ENCODE measurements at regions not wholly inside any gene's neighbourhood (a gene's known extent, or its start where the extent isn't known, plus 50 kb on each side); places are given as distances from the start of the nearest gene placed in this dataset.
"Not testable (repeated sequence)": the region's sequence is repeated elsewhere in the genome, so short reads cannot be mapped to it uniquely, and the experiment has no call there.

DNA sequence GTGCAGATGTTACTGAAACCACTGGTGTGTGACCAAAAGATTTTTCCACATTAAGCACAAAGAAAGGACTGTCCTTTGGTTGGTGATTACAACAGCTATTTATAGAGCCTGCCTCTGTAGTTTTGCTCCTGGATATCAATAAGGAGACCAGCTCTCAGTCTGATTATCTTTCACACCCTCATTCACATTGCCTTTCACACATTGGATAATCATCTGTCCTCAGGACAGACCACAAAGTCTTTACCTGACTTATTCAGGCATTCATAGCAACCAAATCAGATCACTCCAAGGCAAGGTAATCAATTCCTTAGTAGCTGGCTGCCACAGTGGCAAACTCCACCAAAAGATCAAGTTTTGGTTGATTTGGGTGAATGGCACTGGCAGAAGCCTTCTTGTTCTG, 59.6 kb upstream of the CPSF6 start:
- no peaks in the 10 kb centered on the region for H3K4me1 ChIP-seq (ENCODE audit: control insufficient read depth in 2 of 2, insufficient read depth in 2 of 2, low read length in 2 of 2)
- Mint-ChIP-seq H3K4me1 (no peaks in the 10 kb centered on the region), H3K9me3 (ENCODE audit: insufficient read depth) (peaks cover 3% of the 10 kb centered on the region), H3K27me3 (peaks cover 8% of the 10 kb centered on the region), H3K4me3 (no peak overlapping the region), H3K27ac (no peak overlapping the region)
- ChIA-PET POLR2A (no interaction called here), CTCF (no interaction called here)
- H2AFZ ChIP-seq (ENCODE audit: insufficient read depth, low read depth, low read length, poor library complexity, severe bottlenecking), result no peak overlapping the region
- no peaks in the 10 kb centered on the region for H3K79me2 ChIP-seq (ENCODE audit: control insufficient read depth, insufficient read depth, low read length)
- H3K4me2 ChIP-seq (replicated peaks; ENCODE audit: low read depth, low read length, poor library complexity, severe bottlenecking), result no peak overlapping the region
- no peaks in the 10 kb centered on the region for H3K9me3 ChIP-seq (ENCODE audit: control extremely low read depth in 1 of 3, control insufficient read depth in 2 of 3, insufficient read depth in 1 of 3, low read length in 2 of 3)
- H3K36me3 ChIP-seq (replicated peaks in 1 of 2; ENCODE audit: control extremely low read depth in 1 of 2, control insufficient read depth in 1 of 2, extremely low read depth in 1 of 2, insufficient read depth in 2 of 2, low read length in 1 of 2), result no peaks in the 10 kb centered on the region
- H4K20me1 ChIP-seq (ENCODE audit: control insufficient read depth, insufficient read depth, low read length, poor library complexity, severe bottlenecking), result no peaks in the 10 kb centered on the region
- TF ChIP-seq, protein P1, sequence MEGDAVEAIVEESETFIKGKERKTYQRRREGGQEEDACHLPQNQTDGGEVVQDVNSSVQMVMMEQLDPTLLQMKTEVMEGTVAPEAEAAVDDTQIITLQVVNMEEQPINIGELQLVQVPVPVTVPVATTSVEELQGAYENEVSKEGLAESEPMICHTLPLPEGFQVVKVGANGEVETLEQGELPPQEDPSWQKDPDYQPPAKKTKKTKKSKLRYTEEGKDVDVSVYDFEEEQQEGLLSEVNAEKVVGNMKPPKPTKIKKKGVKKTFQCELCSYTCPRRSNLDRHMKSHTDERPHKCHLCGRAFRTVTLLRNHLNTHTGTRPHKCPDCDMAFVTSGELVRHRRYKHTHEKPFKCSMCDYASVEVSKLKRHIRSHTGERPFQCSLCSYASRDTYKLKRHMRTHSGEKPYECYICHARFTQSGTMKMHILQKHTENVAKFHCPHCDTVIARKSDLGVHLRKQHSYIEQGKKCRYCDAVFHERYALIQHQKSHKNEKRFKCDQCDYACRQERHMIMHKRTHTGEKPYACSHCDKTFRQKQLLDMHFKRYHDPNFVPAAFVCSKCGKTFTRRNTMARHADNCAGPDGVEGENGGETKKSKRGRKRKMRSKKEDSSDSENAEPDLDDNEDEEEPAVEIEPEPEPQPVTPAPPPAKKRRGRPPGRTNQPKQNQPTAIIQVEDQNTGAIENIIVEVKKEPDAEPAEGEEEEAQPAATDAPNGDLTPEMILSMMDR (IDR thresholded peaks at IDR 0.05), result no peak
- no peak for TF ChIP-seq EZH2 (IDR thresholded peaks at IDR 0.05; ENCODE audit: borderline replicate concordance, insufficient read depth, low read depth, low read length, poor library complexity, severe bottlenecking)
- DNase-seq (no peak), ATAC-seq (ENCODE audit: low read depth) (no peak)
- no peak overlapping the region for H3K9ac ChIP-seq (ENCODE audit: low read length)
- intact Hi-C loops (cut with micrococcal nuclease), result no loop called here
- H3K4me3 ChIP-seq (ENCODE audit: control extremely low read depth in 1 of 5, extremely low read depth in 1 of 5, insufficient read depth in 1 of 5, low read depth in 2 of 5, low read length in 4 of 5), result no peak overlapping the region
- H3K27me3 ChIP-seq (replicated peaks in 1 of 4; ENCODE audit: control extremely low read depth in 1 of 4, control insufficient read depth in 3 of 4, insufficient read depth in 4 of 4, low read length in 3 of 4), result no peaks in the 10 kb centered on the region
- no peak overlapping the region for H3K27ac ChIP-seq (ENCODE audit: low read length in 2 of 2)

DNA sequence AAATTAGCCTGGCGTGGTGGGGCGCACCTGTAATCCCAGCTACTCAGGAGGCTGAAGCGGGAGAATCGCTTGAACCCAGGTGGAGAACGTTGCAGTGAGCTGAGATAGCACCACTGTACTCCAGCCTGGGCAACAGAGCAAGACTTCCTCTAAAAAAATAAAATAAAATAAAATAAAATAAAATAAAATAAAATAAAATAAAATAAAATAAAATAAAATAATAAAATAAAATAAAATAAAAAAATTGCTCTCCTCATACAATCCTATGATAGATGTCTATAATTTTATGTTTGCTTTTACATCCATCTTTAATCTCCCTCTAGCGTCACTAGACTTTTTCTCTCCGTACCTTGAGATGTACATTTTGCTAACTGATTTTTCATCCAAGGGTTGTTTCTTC, 51.8 kb upstream of the CPSF6 start:
- H3K36me3 ChIP-seq (replicated peaks in 1 of 2; ENCODE audit: control extremely low read depth in 1 of 2, control insufficient read depth in 1 of 2, extremely low read depth in 1 of 2, insufficient read depth in 2 of 2, low read length in 1 of 2); H3K4me3 ChIP-seq (ENCODE audit: control extremely low read depth in 1 of 5, extremely low read depth in 1 of 5, insufficient read depth in 1 of 5, low read depth in 2 of 5, low read length in 4 of 5); intact Hi-C loops (cut with micrococcal nuclease); H3K4me1 Mint-ChIP-seq; ATAC-seq (ENCODE audit: low read depth); H2AFZ ChIP-seq (ENCODE audit: insufficient read depth, low read depth, low read length, poor library complexity, severe bottlenecking); H4K20me1 ChIP-seq (ENCODE audit: control insufficient read depth, insufficient read depth, low read length, poor library complexity, severe bottlenecking); H3K27me3 ChIP-seq (replicated peaks in 1 of 4; ENCODE audit: control extremely low read depth in 1 of 4, control insufficient read depth in 3 of 4, insufficient read depth in 4 of 4, low read length in 3 of 4); H3K27me3 Mint-ChIP-seq; H3K27ac ChIP-seq (ENCODE audit: low read length in 2 of 2); H3K9me3 Mint-ChIP-seq (ENCODE audit: insufficient read depth); POLR2A ChIA-PET; CTCF ChIA-PET; H3K4me1 ChIP-seq (ENCODE audit: control insufficient read depth in 2 of 2, insufficient read depth in 2 of 2, low read length in 2 of 2); H3K4me3 Mint-ChIP-seq; H3K9ac ChIP-seq (ENCODE audit: low read length); DNase-seq; H3K27ac Mint-ChIP-seq; H3K79me2 ChIP-seq (ENCODE audit: control insufficient read depth, insufficient read depth, low read length); H3K4me2 ChIP-seq (replicated peaks; ENCODE audit: low read depth, low read length, poor library complexity, severe bottlenecking): not testable (repeated sequence)
- H3K9me3 ChIP-seq (ENCODE audit: control extremely low read depth in 1 of 3, control insufficient read depth in 2 of 3, insufficient read depth in 1 of 3, low read length in 2 of 3), result peaks cover 1 to 12% (median 4%) of the 10 kb centered on the region in 3 donors
- 100% methylated on average over 4 of the region's 7 CpGs for WGBS (ENCODE audit: insufficient coverage)
